SIG-M5 (cell line): ENCODE measurements at regions not wholly inside any gene's neighbourhood (a gene's known extent, or its start where the extent isn't known, plus 50 kb on each side); places are given as distances from the start of the nearest gene placed in this dataset.
"Not testable (repeated sequence)": the region's sequence is repeated elsewhere in the genome, so short reads cannot be mapped to it uniquely, and the experiment has no call there.

Experiments
- DNase-seq: peaks from one replicate; lab custom pipeline; 2025; lab: John Stamatoyannopoulos, UW

- DNase-seq: no peak
These were observed 290.5 kb upstream of the RASA1 start for GRCh38 chr5:86977190-86977589.

- DNase-seq: no peak
These were observed 289.9 kb upstream of the RASA1 start for GRCh38 chr5:86977808-86978207.

GRCh38 chr5:86979811-86980411, 287.8 kb upstream of the RASA1 start:
- DNase-seq: peak; percentile 99

- no peak for DNase-seq
These were observed 285.8 kb upstream of the RASA1 start for GRCh38 chr5:86981898-86982297.

- no peak for DNase-seq
These were observed 284.5 kb upstream of the RASA1 start for GRCh38 chr5:86983208-86983607.

GRCh38 chr5:86986837-86987236, 280.8 kb upstream of the RASA1 start:
- no peak for DNase-seq

GRCh38 chr5:86997516-86997915, 270.2 kb upstream of the RASA1 start:
- DNase-seq: no peak

GRCh38 chr5:86999951-87000350, 267.7 kb upstream of the RASA1 start:
- DNase-seq: no peak

- DNase-seq: no peak
These were observed 265.2 kb upstream of the RASA1 start for GRCh38 chr5:87002485-87002884.

- DNase-seq: no peak
These were observed 263.6 kb upstream of the RASA1 start for GRCh38 chr5:87004101-87004500.

GRCh38 chr5:87007737-87008136, 259.9 kb upstream of the RASA1 start:
- DNase-seq: no peak

GRCh38 chr5:87008751-87009560, 258.7 kb upstream of the RASA1 start:
- no peak for DNase-seq

GRCh38 chr5:87010736-87011135, 256.9 kb upstream of the RASA1 start:
- DNase-seq: no peak

- DNase-seq: peak; percentile 66
These were observed 251.8 kb upstream of the RASA1 start for GRCh38 chr5:87015901-87016300.

- DNase-seq: no peak
These were observed 247.4 kb upstream of the RASA1 start for GRCh38 chr5:87020099-87020934.

GRCh38 chr5:87022415-87022814, 245.3 kb upstream of the RASA1 start:
- no peak for DNase-seq

- no peak for DNase-seq
These were observed 240.1 kb upstream of the RASA1 start for GRCh38 chr5:87027570-87027969.

- no peak for DNase-seq
These were observed 237.7 kb upstream of the RASA1 start for GRCh38 chr5:87029951-87030350.

- no peak for DNase-seq
These were observed 237.0 kb upstream of the RASA1 start for GRCh38 chr5:87030699-87031098.

- DNase-seq: no peak
These were observed 233.1 kb upstream of the RASA1 start for GRCh38 chr5:87034557-87034956.

GRCh38 chr5:87042554-87042953, 225.1 kb upstream of the RASA1 start:
- DNase-seq: no peak

- no peak for DNase-seq
These were observed 219.5 kb upstream of the RASA1 start for GRCh38 chr5:87048156-87048555.

GRCh38 chr5:87049012-87049411, 218.7 kb upstream of the RASA1 start:
- not testable (repeated sequence) for DNase-seq
